ENCODE measurements at regions not wholly inside any gene's neighbourhood (a gene's known extent, or its start where the extent isn't known, plus 50 kb on each side); places are given as distances from the start of the nearest gene placed in this dataset.
"Not testable (repeated sequence)": the region's sequence is repeated elsewhere in the genome, so short reads cannot be mapped to it uniquely, and the experiment has no call there.

DNA sequence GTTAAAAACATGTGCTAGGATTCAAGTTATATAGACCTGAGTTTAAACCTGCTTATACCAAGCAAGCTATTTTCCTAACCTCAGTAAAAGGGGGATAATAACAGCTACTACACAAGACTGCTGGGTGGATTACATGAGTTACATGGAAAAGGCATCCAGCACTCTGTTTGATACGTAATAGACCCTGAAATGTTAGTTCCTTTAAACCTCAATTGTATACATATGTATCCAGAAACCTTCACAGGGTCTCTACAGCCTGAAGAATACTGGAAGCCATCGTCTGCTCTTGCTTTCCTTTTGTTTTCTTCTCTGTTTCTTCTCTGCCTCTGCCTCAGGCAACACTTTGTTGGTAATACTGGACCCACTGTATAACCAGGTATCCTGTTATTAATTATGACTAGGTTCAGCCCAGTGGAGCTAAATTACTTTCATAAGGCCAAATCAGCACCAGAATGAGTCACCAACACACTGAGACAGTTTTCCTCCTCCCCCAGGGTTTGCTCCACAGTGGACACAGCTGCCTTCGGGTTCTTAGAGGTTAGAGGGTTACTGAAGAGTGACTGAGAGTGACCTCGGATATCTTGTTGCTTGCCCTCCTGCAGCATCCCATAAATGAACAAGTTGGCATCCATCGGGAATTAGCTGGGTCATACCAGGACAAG, 127.1 kb downstream of the CAPZA3 start:
- H3K27ac ChIP-seq (ENCODE audit: low read depth, low read length, severe bottlenecking), result no peak overlapping the region
- H3K9me3 ChIP-seq (ENCODE audit: control insufficient read depth, low read length), result no peaks in the 10 kb centered on the region
- WGBS, 2 experiments (ENCODE audit: insufficient coverage in 2 of 2), result 70 to 82% methylated on average over 3 of the region's 5 CpGs
- no peaks in the 10 kb centered on the region for H3K36me3 ChIP-seq (ENCODE audit: control insufficient read depth, insufficient read depth, low read length)
- no peak overlapping the region for H3K4me3 ChIP-seq (ENCODE audit: extremely low read depth, insufficient read depth, low read length, poor library complexity, severe bottlenecking)
- H3K4me1 ChIP-seq (ENCODE audit: control insufficient read depth, insufficient read depth, low read length, poor library complexity, severe bottlenecking), result peaks cover 3% of the 10 kb centered on the region

DNA sequence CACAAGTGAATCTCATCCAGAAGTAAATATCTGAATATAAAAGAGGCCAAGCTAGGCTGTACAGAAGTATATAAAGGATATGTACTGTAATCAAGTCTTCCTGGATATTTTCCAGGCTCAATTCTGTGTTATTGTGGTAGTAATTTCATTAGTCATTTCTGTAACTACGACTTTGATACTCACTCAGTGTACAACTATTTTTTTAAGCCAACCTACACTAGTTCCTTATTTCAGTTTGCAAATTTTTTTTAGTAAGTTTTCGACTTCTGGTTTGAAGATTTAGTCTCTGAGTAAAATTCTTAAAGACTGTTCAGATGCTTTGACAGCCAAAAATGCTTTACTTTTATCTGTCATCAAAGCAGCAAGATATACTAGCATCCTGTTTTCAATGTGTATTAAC, 130.8 kb downstream of the CAPZA3 start:
- Histone ChIP-seq H3K36me3 (ENCODE audit: control insufficient read depth, insufficient read depth, low read length) (no peaks in the 10 kb centered on the region), H3K27ac (ENCODE audit: low read depth, low read length, severe bottlenecking) (no peak overlapping the region), H3K9me3 (ENCODE audit: control insufficient read depth, low read length) (no peaks in the 10 kb centered on the region), H3K4me1 (ENCODE audit: control insufficient read depth, insufficient read depth, low read length, poor library complexity, severe bottlenecking) (no peaks in the 10 kb centered on the region), H3K4me3 (ENCODE audit: extremely low read depth, insufficient read depth, low read length, poor library complexity, severe bottlenecking) (no peak overlapping the region)
- 100% methylated on average over 1 of the region's 2 CpGs; no CpG with 5 or more reads in 1 of the 2 experiments for WGBS, 2 experiments (ENCODE audit: insufficient coverage in 2 of 2)

DNA sequence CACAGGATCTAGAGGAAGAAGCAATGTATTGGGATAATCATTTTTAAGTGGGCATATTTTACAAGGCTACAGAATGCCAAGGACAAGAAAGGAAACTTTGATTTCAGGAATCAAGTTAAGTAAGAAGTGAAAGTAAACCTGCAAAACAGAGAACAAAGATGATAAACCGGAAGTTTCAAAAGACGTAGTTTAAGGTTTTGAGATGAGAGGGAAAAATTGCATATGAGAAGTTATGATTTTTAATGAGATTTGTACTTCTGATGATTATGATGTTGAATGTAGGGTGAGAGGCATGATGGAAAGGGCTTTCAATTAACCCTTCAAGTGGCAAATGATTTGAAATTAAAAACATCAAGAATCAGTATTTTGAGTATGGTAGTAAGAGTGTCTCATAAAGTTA, 134.9 kb downstream of the CAPZA3 start:
- Histone ChIP-seq H3K4me3 (ENCODE audit: extremely low read depth, insufficient read depth, low read length, poor library complexity, severe bottlenecking) (no peak overlapping the region), H3K9me3 (ENCODE audit: control insufficient read depth, low read length) (peaks cover 4% of the 10 kb centered on the region), H3K27ac (ENCODE audit: low read depth, low read length, severe bottlenecking) (no peak overlapping the region), H3K36me3 (ENCODE audit: control insufficient read depth, insufficient read depth, low read length) (no peaks in the 10 kb centered on the region), H3K4me1 (ENCODE audit: control insufficient read depth, insufficient read depth, low read length, poor library complexity, severe bottlenecking) (no peaks in the 10 kb centered on the region)
- WGBS, 2 experiments (ENCODE audit: insufficient coverage in 2 of 2), result 70 to 73% methylated on average over 2 of the region's 2 CpGs

DNA sequence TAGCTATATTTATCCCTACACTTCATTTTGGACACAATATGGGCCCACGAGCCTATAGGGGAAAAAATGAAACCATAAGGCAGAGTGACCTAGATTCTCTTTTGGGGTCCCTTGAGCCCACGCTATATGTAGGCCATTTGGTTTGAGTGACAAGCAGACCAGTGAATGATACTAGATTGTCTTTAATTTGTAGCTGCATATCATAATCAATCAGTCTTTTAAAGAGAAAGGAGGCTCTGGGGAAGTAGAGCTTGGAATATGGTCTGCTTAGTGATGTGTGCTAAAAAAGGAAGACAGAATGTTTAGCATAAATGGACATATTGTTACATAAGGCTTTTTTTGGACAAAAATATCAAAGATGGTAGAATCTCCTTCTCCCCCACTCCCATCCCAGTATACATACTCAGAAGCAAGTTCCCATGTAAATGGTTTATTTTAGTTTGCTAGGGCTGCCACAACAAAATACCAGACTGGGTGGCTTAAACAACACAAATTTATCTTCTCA, 140.8 kb downstream of the CAPZA3 start:
- 67% methylated on average over 1 of the region's 2 CpGs; no CpG with 5 or more reads in 1 of the 2 experiments for WGBS, 2 experiments (ENCODE audit: insufficient coverage in 2 of 2)
- no peak overlapping the region for H3K27ac ChIP-seq (ENCODE audit: low read depth, low read length, severe bottlenecking)
- peaks cover 4% of the 10 kb centered on the region for H3K9me3 ChIP-seq (ENCODE audit: control insufficient read depth, low read length)
- no peak overlapping the region for H3K4me3 ChIP-seq (ENCODE audit: extremely low read depth, insufficient read depth, low read length, poor library complexity, severe bottlenecking)
- no peaks in the 10 kb centered on the region for H3K36me3 ChIP-seq (ENCODE audit: control insufficient read depth, insufficient read depth, low read length)
- no peaks in the 10 kb centered on the region for H3K4me1 ChIP-seq (ENCODE audit: control insufficient read depth, insufficient read depth, low read length, poor library complexity, severe bottlenecking)

DNA sequence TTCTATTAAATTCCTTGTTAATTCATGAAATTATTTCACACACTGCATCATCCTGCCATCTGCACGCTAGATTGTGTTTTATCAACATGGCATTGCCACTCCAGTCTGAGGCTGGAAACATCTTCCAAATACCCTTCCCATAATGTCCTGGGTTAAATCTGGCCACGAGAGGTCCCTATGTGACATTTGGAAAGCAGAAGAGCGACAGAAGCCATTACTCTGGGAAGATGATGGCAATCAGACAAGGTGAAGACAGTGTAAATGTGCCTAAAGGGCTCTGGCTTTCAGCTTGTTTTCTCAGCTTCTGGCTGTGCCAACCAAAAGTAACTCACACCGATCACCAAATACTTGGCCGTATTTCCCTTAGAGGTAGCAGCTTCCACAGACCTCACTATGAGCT, 144.8 kb downstream of the CAPZA3 start:
- H3K9me3 ChIP-seq (ENCODE audit: control insufficient read depth, low read length), result no peaks in the 10 kb centered on the region
- 79 to 86% methylated on average over 4 of the region's 5 CpGs for WGBS, 2 experiments (ENCODE audit: insufficient coverage in 2 of 2)
- no peaks in the 10 kb centered on the region for H3K4me1 ChIP-seq (ENCODE audit: control insufficient read depth, insufficient read depth, low read length, poor library complexity, severe bottlenecking)
- H3K36me3 ChIP-seq (ENCODE audit: control insufficient read depth, insufficient read depth, low read length), result no peaks in the 10 kb centered on the region
- no peak overlapping the region for H3K27ac ChIP-seq (ENCODE audit: low read depth, low read length, severe bottlenecking)
- no peak overlapping the region for H3K4me3 ChIP-seq (ENCODE audit: extremely low read depth, insufficient read depth, low read length, poor library complexity, severe bottlenecking)

DNA sequence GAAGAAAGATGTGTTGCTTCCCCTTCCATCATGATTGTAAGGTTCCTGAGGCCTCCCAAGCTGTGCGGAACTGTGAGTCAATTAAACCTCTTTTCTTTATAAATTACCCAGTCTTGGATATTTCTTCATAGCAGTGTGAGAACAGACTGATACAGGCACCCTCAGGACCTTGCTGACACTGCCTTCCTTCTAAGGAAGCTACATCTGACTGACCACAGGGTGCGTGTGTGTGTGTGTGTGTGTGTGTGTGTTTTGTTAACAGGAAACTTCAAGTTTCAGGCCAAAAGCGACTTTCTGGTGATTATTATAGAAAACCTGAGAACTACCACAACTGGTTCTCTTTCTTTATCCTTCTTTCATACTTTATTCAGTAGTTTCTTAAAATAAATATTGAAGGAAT, 149.0 kb downstream of the CAPZA3 start:
- H3K36me3 ChIP-seq (ENCODE audit: control insufficient read depth, insufficient read depth, low read length), result no peaks in the 10 kb centered on the region
- WGBS, 2 experiments (ENCODE audit: insufficient coverage in 2 of 2), result 80 to 100% methylated on average over 1 of the region's 3 CpGs

DNA sequence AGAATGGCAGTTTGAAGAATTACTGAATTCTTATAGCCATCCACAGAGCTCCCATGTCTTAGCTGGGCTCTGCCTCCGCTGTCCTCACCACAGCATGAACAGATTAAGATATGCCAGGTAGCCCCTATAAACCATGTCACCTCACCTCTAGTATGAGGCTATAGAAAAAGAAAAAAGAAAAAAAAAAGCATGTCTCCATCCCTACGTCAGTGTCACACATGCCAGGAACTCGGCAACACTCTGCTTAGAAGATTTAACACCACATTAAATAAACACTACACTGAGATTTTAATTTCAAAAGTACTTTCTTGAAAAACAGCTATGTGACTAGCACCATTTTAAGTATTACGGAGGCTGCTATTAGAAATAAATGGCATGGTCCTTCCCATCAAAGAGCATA, 149.4 kb downstream of the CAPZA3 start:
- peaks cover 10% of the 10 kb centered on the region for H3K4me1 ChIP-seq (ENCODE audit: control insufficient read depth, insufficient read depth, low read length, poor library complexity, severe bottlenecking)
- no peaks in the 10 kb centered on the region for H3K9me3 ChIP-seq (ENCODE audit: control insufficient read depth, low read length)
- H3K27ac ChIP-seq (ENCODE audit: low read depth, low read length, severe bottlenecking), result no peak overlapping the region
- WGBS, 2 experiments (ENCODE audit: insufficient coverage in 2 of 2), result 100% methylated on average over 1 of the region's 4 CpGs; no CpG with 5 or more reads in 1 of the 2 experiments
- no peak overlapping the region for H3K4me3 ChIP-seq (ENCODE audit: extremely low read depth, insufficient read depth, low read length, poor library complexity, severe bottlenecking)
- H3K36me3 ChIP-seq (ENCODE audit: control insufficient read depth, insufficient read depth, low read length), result no peaks in the 10 kb centered on the region

More for the DNA sequence above, 149.0 kb downstream of the CAPZA3 start:
- H3K27ac ChIP-seq (ENCODE audit: low read depth, low read length, severe bottlenecking), result no peak overlapping the region
- H3K4me3 ChIP-seq (ENCODE audit: extremely low read depth, insufficient read depth, low read length, poor library complexity, severe bottlenecking), result no peak overlapping the region
- no peaks in the 10 kb centered on the region for H3K9me3 ChIP-seq (ENCODE audit: control insufficient read depth, low read length)
- peaks cover 10% of the 10 kb centered on the region for H3K4me1 ChIP-seq (ENCODE audit: control insufficient read depth, insufficient read depth, low read length, poor library complexity, severe bottlenecking)

DNA sequence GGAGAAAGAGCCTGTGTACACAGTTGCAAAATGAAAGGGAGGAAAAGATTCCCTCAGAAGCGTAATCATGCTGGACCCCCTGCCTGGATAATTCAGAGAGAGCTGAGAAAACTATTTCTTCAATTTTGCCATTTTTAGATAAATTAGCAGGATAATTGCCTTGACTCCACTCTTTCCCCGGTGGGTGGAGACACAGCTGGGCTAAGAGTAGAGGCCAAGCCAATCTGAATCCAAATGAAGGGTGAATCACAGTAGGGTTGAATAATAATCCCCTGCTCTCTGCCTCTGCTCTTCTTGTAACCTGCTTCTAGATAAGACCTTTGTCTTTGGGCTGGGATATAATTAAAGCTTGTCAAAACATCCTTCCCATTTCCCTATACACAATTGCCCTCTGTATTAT, 150.1 kb downstream of the CAPZA3 start:
- H3K27ac ChIP-seq (ENCODE audit: low read depth, low read length, severe bottlenecking), result no peak overlapping the region
- peaks cover 10% of the 10 kb centered on the region for H3K4me1 ChIP-seq (ENCODE audit: control insufficient read depth, insufficient read depth, low read length, poor library complexity, severe bottlenecking)
- H3K9me3 ChIP-seq (ENCODE audit: control insufficient read depth, low read length), result no peaks in the 10 kb centered on the region
- H3K36me3 ChIP-seq (ENCODE audit: control insufficient read depth, insufficient read depth, low read length), result no peaks in the 10 kb centered on the region
- 20% methylated on average over 1 of the region's 2 CpGs; no CpG with 5 or more reads in 1 of the 2 experiments for WGBS, 2 experiments (ENCODE audit: insufficient coverage in 2 of 2)
- H3K4me3 ChIP-seq (ENCODE audit: extremely low read depth, insufficient read depth, low read length, poor library complexity, severe bottlenecking), result no peak overlapping the region

DNA sequence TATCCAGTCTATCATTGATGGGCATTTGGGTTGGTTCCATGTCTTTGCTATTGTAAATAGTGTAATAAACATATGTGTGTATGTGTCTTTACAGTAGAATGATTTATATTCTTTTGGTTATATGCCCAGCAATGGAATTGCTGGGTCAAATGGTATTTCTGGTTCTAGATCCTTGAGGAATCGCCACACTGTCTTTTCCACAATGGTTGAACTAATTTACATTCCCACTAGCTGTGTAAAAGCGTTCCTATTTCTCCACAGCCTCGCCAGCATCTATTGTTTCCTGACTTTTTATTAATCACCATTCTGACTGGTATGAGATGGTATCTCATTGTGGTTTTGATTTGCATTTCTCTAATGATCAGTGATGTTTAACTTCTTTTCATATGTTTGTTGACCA, 152.7 kb downstream of the CAPZA3 start:
- H3K9me3 ChIP-seq (ENCODE audit: control insufficient read depth, low read length); H3K27ac ChIP-seq (ENCODE audit: low read depth, low read length, severe bottlenecking); H3K36me3 ChIP-seq (ENCODE audit: control insufficient read depth, insufficient read depth, low read length); H3K4me3 ChIP-seq (ENCODE audit: extremely low read depth, insufficient read depth, low read length, poor library complexity, severe bottlenecking): not testable (repeated sequence)
- 86 to 100% methylated on average over 1 of the region's 3 CpGs for WGBS, 2 experiments (ENCODE audit: insufficient coverage in 2 of 2)
- peaks cover 11% of the 10 kb centered on the region for H3K4me1 ChIP-seq (ENCODE audit: control insufficient read depth, insufficient read depth, low read length, poor library complexity, severe bottlenecking)

DNA sequence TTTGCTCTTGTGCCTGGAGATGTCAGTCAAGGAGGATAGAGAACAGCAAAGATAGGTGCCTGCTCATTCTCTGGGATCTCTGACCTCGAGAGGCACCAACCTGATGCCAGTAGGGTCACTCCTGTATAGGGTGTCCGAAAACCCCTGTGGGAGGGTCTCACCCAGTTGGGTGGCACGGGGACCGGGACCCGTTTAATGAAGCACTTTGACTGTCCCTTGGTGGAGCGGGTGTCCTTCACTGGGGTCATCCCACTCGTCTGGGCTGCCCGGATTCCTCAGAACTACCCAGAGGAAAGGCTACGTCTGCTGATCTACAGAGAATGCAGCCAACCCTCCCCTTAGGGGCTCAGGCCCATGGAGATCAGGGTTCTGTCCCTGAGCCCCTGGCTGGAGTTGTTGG, 157.6 kb downstream of the CAPZA3 start:
- H3K36me3 ChIP-seq (ENCODE audit: control insufficient read depth, insufficient read depth, low read length), result no peaks in the 10 kb centered on the region
- H3K9me3 ChIP-seq (ENCODE audit: control insufficient read depth, low read length), result no peaks in the 10 kb centered on the region
- H3K27ac ChIP-seq (ENCODE audit: low read depth, low read length, severe bottlenecking), result no peak overlapping the region
- H3K4me3 ChIP-seq (ENCODE audit: extremely low read depth, insufficient read depth, low read length, poor library complexity, severe bottlenecking), result no peak overlapping the region
- WGBS, 2 experiments (ENCODE audit: insufficient coverage in 2 of 2), result 92 to 93% methylated on average over 8 of the region's 9 CpGs
- H3K4me1 ChIP-seq (ENCODE audit: control insufficient read depth, insufficient read depth, low read length, poor library complexity, severe bottlenecking), result peaks cover 10% of the 10 kb centered on the region

DNA sequence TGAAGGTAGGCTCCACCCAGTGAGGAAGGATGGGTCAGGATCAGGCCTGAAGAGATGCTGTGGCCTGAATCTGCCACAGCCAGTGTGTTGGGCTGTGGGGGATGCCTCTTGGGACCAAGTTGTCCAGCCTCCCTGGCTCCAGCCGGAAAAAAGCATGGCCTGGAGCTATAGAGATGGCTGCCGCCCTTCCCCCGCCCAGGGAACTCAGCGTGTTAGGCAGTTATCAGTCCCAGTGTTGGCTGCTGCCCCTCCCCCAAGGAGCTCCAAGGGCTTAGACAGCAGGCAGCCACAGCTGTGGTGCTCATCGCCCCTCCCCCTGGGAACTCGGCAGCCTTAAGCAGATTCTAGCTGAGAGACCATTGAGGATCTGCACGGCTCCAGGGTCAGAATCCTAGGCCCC, 158.0 kb downstream of the CAPZA3 start:
- H3K4me3 ChIP-seq (ENCODE audit: extremely low read depth, insufficient read depth, low read length, poor library complexity, severe bottlenecking), result no peak overlapping the region
- no peaks in the 10 kb centered on the region for H3K9me3 ChIP-seq (ENCODE audit: control insufficient read depth, low read length)
- peaks cover 10% of the 10 kb centered on the region for H3K4me1 ChIP-seq (ENCODE audit: control insufficient read depth, insufficient read depth, low read length, poor library complexity, severe bottlenecking)
- H3K27ac ChIP-seq (ENCODE audit: low read depth, low read length, severe bottlenecking), result no peak overlapping the region
- H3K36me3 ChIP-seq (ENCODE audit: control insufficient read depth, insufficient read depth, low read length), result no peaks in the 10 kb centered on the region
- 54 to 68% methylated on average over 7 of the region's 7 CpGs for WGBS, 2 experiments (ENCODE audit: insufficient coverage in 2 of 2)
